Cardiac fibroblast (primary cell): ENCODE measurements at regions not wholly inside any gene's neighbourhood (a gene's known extent, or its start where the extent isn't known, plus 50 kb on each side); places are given as distances from the start of the nearest gene placed in this dataset.
A peak's percentile ranks its signal among the peaks of the same experiment; 100 is the strongest.

Source experiments
- DNase-seq, 2 donors: peaks; one replicate each; pipeline versions ENCODE4 v3.0.0 to v3.0.0-alpha.2; 2010; ENCODE audit warnings: low read depth in 2 of 2
- H3K4me3 ChIP-seq, 2 donors: replicated peaks in 1 of 2; 1 replicate in 1 of 2; 2 replicates in 1 of 2; pipeline ENCODE4 v1.5.1; 2011; ENCODE audit warnings: low read depth in 2 of 2, low read length in 2 of 2, mild to moderate bottlenecking in 2 of 2, moderate library complexity in 1 of 2
- TF ChIP-seq, protein P1 (sequence below): IDR thresholded peaks from one replicate; pipeline ENCODE4 v1.5.1; 2011; ENCODE audit warnings: low read depth, mild to moderate bottlenecking, low read length, inconsistent platforms

DNA sequence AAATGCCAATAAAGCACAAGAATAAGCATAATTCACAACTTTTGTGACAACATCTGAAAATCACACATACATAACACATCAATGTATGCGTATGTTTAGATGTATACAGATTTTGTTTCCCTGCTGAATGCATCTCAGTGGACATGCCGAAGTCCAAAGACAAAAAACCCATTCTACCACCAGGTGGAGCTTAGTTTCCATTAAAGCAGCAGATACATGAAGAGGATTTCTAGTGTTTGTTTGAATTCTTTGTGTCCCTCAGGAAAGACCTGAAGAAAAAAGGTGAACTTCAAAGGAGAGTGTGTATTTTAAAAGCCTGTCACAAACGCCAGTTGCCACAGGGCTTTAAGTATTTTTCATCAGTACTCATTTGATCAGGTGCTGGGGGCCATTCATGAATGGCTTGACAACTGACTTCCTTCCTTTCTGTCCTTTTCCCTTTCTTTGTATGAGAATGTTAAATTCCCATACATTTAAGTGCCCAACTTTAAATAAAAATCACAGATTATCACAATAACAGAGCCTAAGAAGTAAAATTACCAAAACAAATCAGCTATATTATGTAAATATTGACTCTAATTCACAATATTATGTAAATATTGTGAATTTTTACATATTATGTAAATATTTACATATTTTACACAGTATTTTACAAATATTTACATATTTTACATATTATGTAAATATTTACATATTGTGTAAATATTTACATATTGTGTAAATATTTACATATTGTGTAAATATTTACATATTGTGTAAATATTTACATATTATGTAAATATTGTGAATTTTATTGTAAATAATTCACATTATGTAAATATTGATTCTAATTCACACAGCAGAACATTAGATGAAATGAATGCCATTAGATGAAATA lies 343.0 kb downstream of the CRPPA start:
- peak; percentile 84 to 87 for DNase-seq
- TF ChIP-seq, protein P1, sequence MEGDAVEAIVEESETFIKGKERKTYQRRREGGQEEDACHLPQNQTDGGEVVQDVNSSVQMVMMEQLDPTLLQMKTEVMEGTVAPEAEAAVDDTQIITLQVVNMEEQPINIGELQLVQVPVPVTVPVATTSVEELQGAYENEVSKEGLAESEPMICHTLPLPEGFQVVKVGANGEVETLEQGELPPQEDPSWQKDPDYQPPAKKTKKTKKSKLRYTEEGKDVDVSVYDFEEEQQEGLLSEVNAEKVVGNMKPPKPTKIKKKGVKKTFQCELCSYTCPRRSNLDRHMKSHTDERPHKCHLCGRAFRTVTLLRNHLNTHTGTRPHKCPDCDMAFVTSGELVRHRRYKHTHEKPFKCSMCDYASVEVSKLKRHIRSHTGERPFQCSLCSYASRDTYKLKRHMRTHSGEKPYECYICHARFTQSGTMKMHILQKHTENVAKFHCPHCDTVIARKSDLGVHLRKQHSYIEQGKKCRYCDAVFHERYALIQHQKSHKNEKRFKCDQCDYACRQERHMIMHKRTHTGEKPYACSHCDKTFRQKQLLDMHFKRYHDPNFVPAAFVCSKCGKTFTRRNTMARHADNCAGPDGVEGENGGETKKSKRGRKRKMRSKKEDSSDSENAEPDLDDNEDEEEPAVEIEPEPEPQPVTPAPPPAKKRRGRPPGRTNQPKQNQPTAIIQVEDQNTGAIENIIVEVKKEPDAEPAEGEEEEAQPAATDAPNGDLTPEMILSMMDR: peak; percentile 63

DNA sequence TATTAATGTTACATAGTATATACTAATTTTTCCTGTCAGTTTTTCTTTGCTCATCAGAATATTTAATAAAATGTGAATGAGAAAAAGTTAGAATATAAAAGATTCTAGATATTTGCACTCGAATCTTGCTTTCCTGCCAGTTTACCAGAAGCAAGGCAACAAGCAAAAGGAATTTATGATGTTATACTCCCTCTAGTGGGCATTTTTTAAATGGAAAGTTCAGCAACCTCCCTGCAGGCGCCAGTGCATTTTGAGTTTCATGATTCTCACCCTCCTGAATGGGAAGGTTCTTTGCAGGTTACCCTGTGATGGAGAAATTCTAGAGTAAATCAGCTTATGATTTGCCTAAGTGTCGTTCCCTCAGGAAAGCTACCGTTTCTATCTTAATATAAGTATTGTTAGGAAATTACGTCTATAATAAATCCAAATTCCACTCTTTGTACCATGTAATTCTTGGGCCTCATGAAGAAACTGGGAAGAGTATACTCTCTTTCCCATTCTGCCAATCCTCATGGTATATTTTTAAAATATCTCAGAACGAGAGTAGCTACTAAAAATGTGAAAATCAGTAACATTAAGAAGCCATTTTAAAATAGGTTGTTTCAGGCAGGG lies 350.0 kb downstream of the CRPPA start:
- TF ChIP-seq, protein P1: peak; percentile 62
- peak; percentile 80 to 83 for DNase-seq
- no peak overlapping the region for H3K4me3 ChIP-seq

More for the DNA sequence above, 343.0 kb downstream of the CRPPA start:
- no peak overlapping the region for H3K4me3 ChIP-seq

- TF ChIP-seq, protein P1: no peak
- H3K4me3 ChIP-seq: no peak overlapping the region
- no peak for DNase-seq
Observed at GRCh38 chr7:16070806-16071205, 350.5 kb downstream of the CRPPA start.

GRCh38 chr7:16069998-16070397 lies 351.3 kb downstream of the CRPPA start:
- TF ChIP-seq, protein P1: no peak
- no peak overlapping the region for H3K4me3 ChIP-seq
- no peak for DNase-seq

DNA sequence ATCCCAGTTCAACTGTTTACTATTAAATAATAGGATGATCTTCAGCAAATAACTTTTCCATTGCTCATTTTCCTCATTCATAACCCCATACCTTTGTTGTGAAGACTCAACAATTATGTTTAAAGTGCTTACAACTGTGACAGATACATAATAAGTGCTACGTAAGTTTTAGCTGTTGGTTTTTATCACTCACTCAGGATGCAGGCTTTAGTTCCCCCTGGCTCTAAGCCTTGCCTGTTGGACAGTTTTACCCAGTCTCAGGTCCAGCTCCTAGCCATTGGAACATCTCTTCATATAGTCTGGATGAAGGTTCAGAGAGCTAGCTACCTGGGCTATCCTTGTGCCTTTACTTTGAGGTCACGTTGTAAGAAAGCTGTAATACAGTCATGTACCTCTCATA lies 353.2 kb downstream of the CRPPA start:
- TF ChIP-seq, protein P1: no peak

DNA sequence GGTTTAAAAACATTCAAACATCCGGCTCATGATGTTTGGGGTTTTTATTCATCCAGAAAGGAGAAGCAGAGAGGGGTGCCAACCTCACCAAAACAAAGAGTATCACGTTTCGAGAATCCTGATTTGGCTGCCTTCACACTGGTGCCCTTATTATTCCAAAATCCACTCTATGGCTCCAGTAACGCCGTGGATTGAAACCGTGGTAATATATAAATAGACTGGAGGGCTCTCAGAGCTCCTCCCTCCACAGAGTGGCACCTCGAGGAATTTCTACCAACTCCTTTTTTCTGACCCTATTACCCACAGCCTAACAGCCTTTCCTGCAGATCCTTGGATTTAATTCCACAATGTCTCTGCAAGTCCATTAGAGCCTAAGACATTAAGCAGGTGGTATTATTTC lies 353.6 kb downstream of the CRPPA start:
- TF ChIP-seq, protein P1: no peak
- H3K4me3 ChIP-seq: no peak overlapping the region
- no peak for DNase-seq

More for the DNA sequence above, 353.2 kb downstream of the CRPPA start:
- no peak for DNase-seq
- H3K4me3 ChIP-seq: no peak overlapping the region
